BLaER1 treated with 17β-estradiol and CSF1 and Interleukin-3, amounts not matched to agents 10 nM and 100 nM (cell line): ENCODE measurements at regions not wholly inside any gene's neighbourhood (a gene's known extent, or its start where the extent isn't known, plus 50 kb on each side); places are given as distances from the start of the nearest gene placed in this dataset.

ENCODE experiments used
- H3K27ac ChIP-seq, 11 experiments: shearing (Covaris generic); formaldehyde crosslinking; 2 replicates each; pipeline ENCODE4 v1.8.1; 2022
- H3K27me3 ChIP-seq, 11 experiments: shearing (Covaris generic); formaldehyde crosslinking; 2 replicates each; pipeline ENCODE4 v1.8.1; 2022
- H3K36me3 ChIP-seq, 11 experiments: shearing (Covaris generic); formaldehyde crosslinking; 2 replicates each; pipeline ENCODE4 v1.8.1; 2022
- H3K4me1 ChIP-seq, 10 experiments: shearing (Covaris generic); formaldehyde crosslinking; 2 replicates each; pipeline ENCODE4 v1.8.1; 2022
- H3K4me2 ChIP-seq, 11 experiments: shearing (Covaris generic); formaldehyde crosslinking; 2 replicates each; pipeline ENCODE4 v1.8.1; 2022
- H3K4me3 ChIP-seq, 10 experiments: shearing (Covaris generic); formaldehyde crosslinking; 2 replicates each; pipeline ENCODE4 v1.8.1; 2022
- H3K9ac ChIP-seq, 11 experiments: shearing (Covaris generic); formaldehyde crosslinking; 2 replicates each; pipeline ENCODE4 v1.8.1; 2022
- H3K9me3 ChIP-seq, 11 experiments: shearing (Covaris generic); formaldehyde crosslinking; replicated peaks in 1 of 11; 2 replicates each; pipeline ENCODE4 v1.8.1; 2022
- H4K20me1 ChIP-seq, 11 experiments: shearing (Covaris generic); formaldehyde crosslinking; 2 replicates each; pipeline ENCODE4 v1.8.1; 2022
- Cebpa-rat ChIP-seq, 11 experiments: shearing (Covaris generic); IDR thresholded peaks; 2 replicates each; pipeline ENCODE4 v1.8.1; 2022

DNA sequence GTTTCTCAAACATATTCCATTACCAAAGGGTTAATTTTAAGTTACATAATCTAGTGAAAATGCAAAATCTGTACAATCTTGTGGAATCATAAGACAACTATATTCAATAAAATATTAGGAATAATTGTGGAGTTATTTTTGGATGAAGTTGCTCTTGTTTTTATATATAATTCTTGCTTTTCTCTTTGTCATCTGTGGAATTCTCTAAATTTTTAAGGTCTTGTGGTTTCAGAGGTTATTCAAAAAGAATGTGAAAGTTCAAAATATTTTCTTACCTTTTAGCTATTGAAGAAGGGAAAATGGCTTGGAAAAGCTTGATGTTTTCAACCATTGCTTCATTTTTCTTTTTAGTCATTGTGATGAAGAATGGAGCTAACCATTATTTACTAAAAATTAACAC, 552.1 kb downstream of the TFEC start:
- no peak overlapping the region for H3K4me3 ChIP-seq

DNA sequence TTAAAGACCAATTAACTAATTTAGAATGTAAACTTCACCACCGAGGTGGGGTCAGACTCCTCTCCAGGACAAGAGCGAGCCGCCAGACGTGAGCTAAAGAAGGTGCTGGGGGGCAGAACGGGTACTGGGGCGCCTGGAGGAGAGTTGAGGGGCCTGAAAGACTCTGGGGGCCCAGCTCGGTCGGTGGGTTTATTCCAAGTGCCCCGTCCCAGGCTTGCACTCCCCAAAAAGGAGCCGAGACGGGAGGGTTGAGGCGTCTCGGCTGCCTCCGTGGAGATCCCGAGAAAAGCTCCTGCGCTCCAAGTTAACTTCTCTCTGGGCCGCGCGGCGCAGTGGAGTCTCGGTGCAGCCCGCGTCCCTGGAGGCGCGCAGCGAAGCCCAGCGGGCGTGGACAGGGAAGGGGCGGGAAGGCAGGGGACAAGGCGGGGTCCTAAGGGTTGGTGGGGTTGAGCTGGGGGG, 553.3 kb downstream of the TFEC start:
- no peak for TF ChIP-seq Cebpa-rat (IDR thresholded peaks at IDR 0.05)
- no peaks in the 10 kb centered on the region for H4K20me1 ChIP-seq
- H3K4me1 ChIP-seq, result no peaks in the 10 kb centered on the region
- H3K27ac ChIP-seq, result no peak overlapping the region
- H3K4me2 ChIP-seq, result no peak overlapping the region
- no peak overlapping the region for H3K4me3 ChIP-seq
- no peaks in the 10 kb centered on the region for H3K9me3 ChIP-seq
- H3K27me3 ChIP-seq, result no peaks in the 10 kb centered on the region
- H3K9ac ChIP-seq, result no peak overlapping the region
- no peaks in the 10 kb centered on the region for H3K36me3 ChIP-seq

More for the DNA sequence above, 552.1 kb downstream of the TFEC start:
- Histone ChIP-seq H3K9ac (no peak overlapping the region), H3K27me3 (no peaks in the 10 kb centered on the region), H3K9me3 (no peaks in the 10 kb centered on the region), H3K4me1 (no peaks in the 10 kb centered on the region), H3K36me3 (no peaks in the 10 kb centered on the region), H4K20me1 (no peaks in the 10 kb centered on the region), H3K4me2 (no peak overlapping the region), H3K27ac (no peak overlapping the region)
- no peak for TF ChIP-seq Cebpa-rat (IDR thresholded peaks at IDR 0.05)

DNA sequence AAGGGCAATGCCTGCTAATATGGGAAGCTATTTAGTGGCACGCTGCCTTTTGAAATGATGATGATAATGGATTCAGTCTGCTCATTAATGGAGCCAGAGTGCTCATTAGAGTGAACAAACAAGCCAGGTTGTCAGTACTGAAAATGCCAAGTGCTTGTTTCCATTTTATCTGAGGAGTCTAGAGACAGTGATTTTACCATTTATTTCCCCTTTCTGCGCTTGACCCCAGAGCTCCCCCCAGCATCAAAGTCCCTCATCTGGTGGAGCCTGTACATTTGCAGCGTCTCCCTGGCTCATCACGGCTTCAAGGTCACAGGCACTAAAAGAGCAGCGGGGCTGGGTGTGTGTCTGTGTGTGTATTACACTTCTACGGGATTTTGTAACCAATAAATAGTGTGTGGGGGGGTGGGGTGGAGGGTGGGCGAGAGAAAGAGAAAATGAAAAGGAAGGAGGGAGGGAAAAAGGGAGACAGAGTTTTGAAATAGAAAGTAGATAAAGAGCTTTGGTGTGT, 553.8 kb downstream of the TFEC start:
- Histone ChIP-seq H3K4me3 (no peak overlapping the region), H3K27ac (no peak overlapping the region), H4K20me1 (no peaks in the 10 kb centered on the region), H3K27me3 (no peaks in the 10 kb centered on the region), H3K36me3 (no peaks in the 10 kb centered on the region), H3K9me3 (no peaks in the 10 kb centered on the region), H3K9ac (no peak overlapping the region), H3K4me1 (no peaks in the 10 kb centered on the region), H3K4me2 (no peak overlapping the region)
- no peak for TF ChIP-seq Cebpa-rat (IDR thresholded peaks at IDR 0.05)

DNA sequence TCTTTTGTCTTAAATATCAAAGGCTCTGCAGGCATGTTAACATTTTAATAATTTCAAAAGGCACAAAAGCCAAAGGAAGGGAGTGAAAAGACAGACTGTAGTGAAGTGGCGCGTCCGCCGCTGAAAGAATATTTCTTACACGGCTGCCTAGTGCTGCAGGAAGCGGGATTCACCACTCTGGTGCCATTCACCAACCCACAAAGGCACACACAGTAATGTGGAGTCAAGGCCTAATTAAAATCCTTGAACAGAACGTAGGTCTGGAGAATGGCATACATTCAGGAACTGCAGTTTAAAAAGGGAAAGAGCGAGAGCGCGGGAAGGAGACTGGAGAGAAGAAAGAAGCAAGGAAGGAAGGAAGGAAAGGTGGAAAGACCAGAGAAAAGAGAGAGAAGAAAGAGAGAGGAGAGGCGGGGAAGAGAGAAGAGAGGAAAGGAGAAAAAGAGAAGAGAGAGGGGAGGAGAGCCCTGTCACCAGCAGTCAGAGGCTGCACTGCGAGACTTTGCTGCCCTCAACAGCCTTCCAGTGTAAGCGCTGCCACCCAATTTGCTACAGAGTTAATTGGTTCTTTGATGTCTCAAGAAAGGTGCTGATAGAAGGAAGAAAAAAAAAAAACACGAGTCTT, 554.0 kb downstream of the MDFIC start:
- Histone ChIP-seq H3K4me2 (no peak overlapping the region), H3K27ac (no peak overlapping the region), H4K20me1 (no peaks in the 10 kb centered on the region), H3K4me3 (no peak overlapping the region), H3K36me3 (no peaks in the 10 kb centered on the region), H3K27me3 (no peaks in the 10 kb centered on the region), H3K4me1 (no peaks in the 10 kb centered on the region), H3K9me3 (no peaks in the 10 kb centered on the region), H3K9ac (no peak overlapping the region)
- no peak for TF ChIP-seq Cebpa-rat (IDR thresholded peaks at IDR 0.05)

DNA sequence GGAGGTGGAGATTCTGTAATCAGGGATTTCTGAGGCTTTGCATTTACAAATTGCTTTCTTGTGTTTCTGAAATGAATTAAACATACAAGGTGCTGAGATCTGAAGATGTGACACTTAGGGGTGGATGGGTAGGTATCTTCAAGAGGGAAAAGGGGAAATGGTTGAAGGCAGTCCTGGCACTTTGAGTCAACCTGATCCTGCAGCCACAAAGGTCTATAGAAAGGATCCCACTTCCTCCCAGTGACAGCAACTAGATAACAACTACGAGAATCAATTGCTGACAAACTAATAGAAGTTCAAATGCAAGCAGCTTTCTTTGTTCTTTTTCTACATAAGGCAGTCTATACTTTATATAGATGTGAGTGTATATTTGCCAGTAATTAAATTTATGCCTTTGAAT, 553.3 kb downstream of the MDFIC start:
- Histone ChIP-seq H4K20me1 (no peaks in the 10 kb centered on the region), H3K4me3 (no peak overlapping the region), H3K9me3 (no peaks in the 10 kb centered on the region), H3K27ac (no peak overlapping the region), H3K27me3 (no peaks in the 10 kb centered on the region), H3K36me3 (no peaks in the 10 kb centered on the region), H3K9ac (no peak overlapping the region), H3K4me1 (no peaks in the 10 kb centered on the region), H3K4me2 (no peak overlapping the region)
- TF ChIP-seq Cebpa-rat (IDR thresholded peaks at IDR 0.05), result no peak

DNA sequence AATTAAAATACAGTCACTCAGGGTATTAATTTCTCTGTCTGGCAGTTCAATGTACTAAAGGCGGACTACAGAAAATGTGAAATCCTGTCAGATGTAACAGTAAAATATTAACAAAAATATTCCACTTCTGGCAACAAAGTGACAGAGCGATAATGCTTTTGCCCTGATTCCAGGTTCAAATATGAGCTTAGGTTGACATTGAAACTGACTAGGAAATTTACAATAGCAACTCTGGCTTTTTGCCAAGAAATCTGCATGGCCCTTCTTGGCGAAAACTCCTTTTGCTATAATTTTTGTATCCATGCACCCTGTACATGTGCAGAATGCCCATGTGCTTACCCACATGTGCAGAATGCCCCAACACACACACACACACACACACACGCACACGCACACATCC, 552.2 kb downstream of the MDFIC start:
- Histone ChIP-seq H3K27ac (no peak overlapping the region), H4K20me1 (no peaks in the 10 kb centered on the region), H3K4me2 (no peak overlapping the region), H3K36me3 (no peaks in the 10 kb centered on the region), H3K9ac (no peak overlapping the region), H3K27me3 (no peaks in the 10 kb centered on the region), H3K4me3 (no peak overlapping the region), H3K4me1 (no peaks in the 10 kb centered on the region), H3K9me3 (no peaks in the 10 kb centered on the region)
- no peak for TF ChIP-seq Cebpa-rat (IDR thresholded peaks at IDR 0.05)

DNA sequence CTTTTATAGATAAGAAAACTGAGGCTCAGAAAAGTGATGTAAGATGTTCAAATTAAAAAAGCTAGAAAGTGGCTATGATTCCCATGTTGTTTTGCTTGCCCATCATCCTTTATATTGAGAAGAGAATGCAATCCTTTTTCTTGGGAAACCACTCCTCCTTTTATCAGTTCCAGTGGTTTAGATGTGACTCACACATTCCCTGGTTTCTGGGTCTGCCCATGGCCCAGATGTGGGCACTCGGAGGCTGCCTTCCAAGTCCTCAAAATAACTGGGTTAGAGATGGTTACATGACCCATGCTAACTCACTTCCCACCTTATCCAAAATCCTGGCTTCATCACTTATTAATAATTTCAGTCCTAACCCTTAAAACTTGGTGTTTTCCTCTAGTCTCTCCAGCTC, 550.0 kb downstream of the MDFIC start:
- no peaks in the 10 kb centered on the region for H3K9me3 ChIP-seq
- no peaks in the 10 kb centered on the region for H3K36me3 ChIP-seq
- no peaks in the 10 kb centered on the region for H3K27me3 ChIP-seq
- H4K20me1 ChIP-seq, result no peaks in the 10 kb centered on the region
- no peak overlapping the region for H3K27ac ChIP-seq
- H3K4me2 ChIP-seq, result no peak overlapping the region
- no peak overlapping the region for H3K4me3 ChIP-seq
- no peak for TF ChIP-seq Cebpa-rat (IDR thresholded peaks at IDR 0.05)
- H3K4me1 ChIP-seq, result no peaks in the 10 kb centered on the region
- no peak overlapping the region for H3K9ac ChIP-seq

DNA sequence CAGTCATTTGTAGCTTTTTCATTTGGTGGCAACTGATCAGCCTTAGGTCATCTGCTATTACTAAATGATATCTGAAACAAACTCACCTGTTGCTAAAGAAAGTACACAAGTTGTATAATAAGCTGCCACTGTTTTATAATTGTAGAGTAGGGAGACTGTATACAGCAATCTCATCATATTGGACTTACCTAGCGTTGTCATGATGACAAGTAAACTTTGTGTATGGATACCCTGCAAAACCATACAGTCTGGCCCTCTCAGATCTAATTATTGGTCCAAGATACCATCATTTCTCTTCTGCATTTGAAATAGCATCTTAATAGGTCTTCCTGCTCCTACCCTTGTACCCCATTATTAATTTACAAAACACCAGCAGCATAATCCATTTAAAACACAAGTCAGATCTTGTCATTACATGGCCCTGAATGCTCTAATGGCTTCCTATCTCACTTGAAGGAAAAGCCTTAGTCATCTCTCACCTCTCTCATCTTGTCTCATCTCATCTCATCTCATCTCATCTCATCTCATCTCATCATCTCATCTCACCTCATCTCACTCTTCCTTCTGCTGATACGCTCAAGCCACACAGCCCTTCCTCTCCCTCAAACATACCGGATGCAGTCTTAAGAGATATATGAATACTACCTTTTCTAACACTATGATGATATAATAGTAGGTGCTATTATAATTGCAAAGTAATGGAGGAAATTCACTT, 540.6 kb downstream of the MDFIC start:
- TF ChIP-seq Cebpa-rat (IDR thresholded peaks at IDR 0.05), result no peak
- Histone ChIP-seq H3K36me3 (no peaks in the 10 kb centered on the region), H3K9me3 (no peaks in the 10 kb centered on the region), H3K4me2 (no peak overlapping the region), H3K9ac (no peak overlapping the region), H3K27me3 (no peaks in the 10 kb centered on the region), H3K4me3 (no peak overlapping the region), H3K27ac (no peak overlapping the region), H3K4me1 (no peaks in the 10 kb centered on the region), H4K20me1 (no peaks in the 10 kb centered on the region)

DNA sequence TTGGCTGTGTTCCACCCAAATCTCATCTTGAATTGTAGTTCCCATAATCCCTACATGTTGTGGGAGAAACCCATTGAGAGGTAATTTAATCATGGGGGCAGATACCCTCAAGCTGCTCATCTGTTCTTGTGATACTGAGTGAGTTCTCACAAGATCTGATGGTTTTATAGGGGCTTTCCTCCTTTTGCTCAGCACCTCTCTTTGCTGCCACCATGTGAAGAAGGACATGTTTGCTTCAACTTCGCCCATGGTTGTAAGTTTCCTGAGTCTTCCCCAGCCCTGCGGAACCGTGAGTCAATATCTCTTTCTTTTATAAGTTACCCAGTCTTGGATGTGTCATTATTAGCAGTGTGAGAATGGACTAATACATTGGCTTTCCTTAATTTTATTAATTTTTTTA, 527.8 kb downstream of the MDFIC start:
- no peak overlapping the region for H3K4me2 ChIP-seq
- no peaks in the 10 kb centered on the region for H3K27me3 ChIP-seq
- H3K9me3 ChIP-seq, result peaks cover 0 to 8% (median 0%) of the 10 kb centered on the region in 11 experiments; a peak in 2 of 22 replicates
- H3K4me3 ChIP-seq, result no peak overlapping the region
- no peaks in the 10 kb centered on the region for H3K4me1 ChIP-seq
- H3K27ac ChIP-seq, result no peak overlapping the region
- TF ChIP-seq Cebpa-rat (IDR thresholded peaks at IDR 0.05), result no peak
- H3K9ac ChIP-seq, result no peak overlapping the region
- H4K20me1 ChIP-seq, result no peaks in the 10 kb centered on the region
- no peaks in the 10 kb centered on the region for H3K36me3 ChIP-seq

DNA sequence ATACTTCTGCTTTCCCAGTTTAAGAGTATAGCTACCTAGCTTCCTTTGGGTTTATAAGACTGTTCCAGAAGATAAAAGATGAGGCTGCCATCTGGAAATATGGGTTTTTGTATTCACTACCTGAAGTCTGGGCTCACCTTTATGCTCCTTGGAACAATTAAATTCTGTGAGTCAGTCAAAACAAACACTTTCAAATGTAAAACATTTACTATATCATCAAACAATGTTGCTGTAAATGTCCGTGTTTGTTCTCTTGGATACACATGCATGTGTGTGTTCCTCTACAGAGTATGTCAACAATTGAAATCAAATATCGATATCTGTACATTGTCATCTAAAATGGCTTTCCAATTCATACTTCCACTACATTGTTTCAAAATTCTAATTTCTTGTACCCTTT, 525.6 kb downstream of the MDFIC start:
- Histone ChIP-seq H3K27me3 (no peaks in the 10 kb centered on the region), H3K4me3 (no peak overlapping the region), H3K36me3 (no peaks in the 10 kb centered on the region), H4K20me1 (no peaks in the 10 kb centered on the region), H3K4me2 (no peak overlapping the region), H3K9ac (no peak overlapping the region), H3K4me1 (no peaks in the 10 kb centered on the region), H3K9me3 (peaks cover 0 to 8% (median 0%) of the 10 kb centered on the region in 11 experiments; a peak in 2 of 22 replicates), H3K27ac (no peak overlapping the region)
- TF ChIP-seq Cebpa-rat (IDR thresholded peaks at IDR 0.05), result no peak
